ENCODE measurements at regions not wholly inside any gene's neighbourhood (a gene's known extent, or its start where the extent isn't known, plus 50 kb on each side); places are given as distances from the start of the nearest gene placed in this dataset.

DNA sequence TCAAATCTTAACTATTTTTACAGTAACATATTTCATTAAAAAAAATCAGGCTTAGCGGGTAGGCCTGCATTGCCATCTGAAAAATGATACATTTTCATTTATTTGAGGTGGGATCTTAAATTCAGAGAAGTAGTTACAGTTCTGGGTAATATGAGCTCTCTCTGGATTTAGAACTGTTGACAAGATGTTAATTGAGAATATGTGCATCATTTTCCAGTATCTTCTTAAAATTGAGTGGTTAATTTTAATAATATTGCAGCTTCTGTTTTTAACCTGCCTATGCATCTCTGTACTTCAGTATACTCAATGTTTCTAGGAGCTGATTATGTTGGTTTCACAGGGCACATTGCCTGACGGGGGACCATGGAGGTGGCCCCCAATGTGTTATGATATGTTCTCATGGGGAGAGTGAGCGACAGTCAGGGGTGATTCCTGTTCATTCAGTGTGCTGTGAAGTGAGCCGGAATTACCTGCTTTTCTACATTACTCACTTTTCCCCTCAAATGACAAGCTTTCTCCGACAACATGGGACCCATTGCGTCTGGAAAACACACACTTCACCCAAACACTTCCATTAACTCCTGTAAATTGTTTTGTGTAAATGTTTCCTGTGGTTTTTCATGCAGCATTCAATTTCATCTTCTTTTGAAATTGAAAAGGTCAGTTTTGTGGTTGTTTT, 406.2 kb downstream of the MTX2 start:
- H3K4me1 Mint-ChIP-seq: no peaks in the 10 kb centered on the region
- ATAC-seq: no peak
- H3K36me3 Mint-ChIP-seq: no peaks in the 10 kb centered on the region
- H3K27ac Mint-ChIP-seq: no peak overlapping the region
- H3K4me3 Mint-ChIP-seq: no peak overlapping the region
- H3K27me3 Mint-ChIP-seq: peaks cover 6% of the 10 kb centered on the region
- no peaks in the 10 kb centered on the region for H3K9me3 Mint-ChIP-seq

DNA sequence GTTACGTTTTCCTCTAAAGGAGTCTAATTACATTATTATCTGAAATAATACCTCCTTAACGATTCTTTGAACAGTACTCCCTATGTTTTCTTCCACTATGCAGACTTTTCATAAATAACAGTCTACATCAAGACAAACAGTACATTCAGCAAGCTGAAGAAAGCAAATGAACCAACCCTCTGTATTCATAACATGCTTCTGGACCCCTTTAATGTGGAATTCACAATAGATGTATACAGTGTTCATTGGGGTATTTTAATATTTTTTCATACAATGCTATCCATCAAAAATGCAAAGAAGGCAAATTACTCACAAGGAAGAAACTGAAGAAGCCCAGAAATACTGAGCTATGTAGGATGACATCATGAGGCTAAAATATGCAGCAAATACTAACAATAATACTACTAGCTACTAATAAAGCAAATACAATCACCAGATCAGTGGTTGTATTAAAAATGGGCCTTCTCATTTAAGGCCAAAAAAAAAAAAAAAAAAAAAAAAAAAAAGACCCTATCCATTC, 408.6 kb downstream of the MTX2 start:
- ATAC-seq: no peak
- H3K27me3 Mint-ChIP-seq: peaks cover 6% of the 10 kb centered on the region
- no peaks in the 10 kb centered on the region for H3K9me3 Mint-ChIP-seq

DNA sequence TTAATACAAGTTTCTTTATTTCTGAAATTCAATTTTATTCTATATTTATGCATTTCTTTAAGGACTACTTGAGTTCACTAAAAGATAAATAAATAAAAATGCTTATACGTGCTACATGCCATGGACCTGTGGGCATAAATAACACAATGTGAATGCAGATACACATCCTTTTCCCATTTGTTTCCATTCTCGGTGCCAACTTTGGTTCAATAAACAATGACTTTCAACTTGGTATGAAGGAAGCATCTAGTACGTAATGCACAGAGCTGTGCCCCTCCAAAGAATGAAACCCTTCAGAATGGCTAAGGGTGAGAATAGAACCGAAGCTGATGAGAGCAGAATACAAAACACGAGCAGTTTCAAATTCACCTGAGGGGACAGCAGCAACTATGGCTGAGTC, 409.3 kb downstream of the MTX2 start:
- Mint-ChIP-seq H3K4me1 (no peaks in the 10 kb centered on the region), H3K27ac (no peak overlapping the region), H3K27me3 (peaks cover 3% of the 10 kb centered on the region), H3K36me3 (no peaks in the 10 kb centered on the region), H3K4me3 (no peak overlapping the region), H3K9me3 (no peaks in the 10 kb centered on the region)
- ATAC-seq: no peak

More for the DNA sequence above, 408.6 kb downstream of the MTX2 start:
- no peaks in the 10 kb centered on the region for H3K4me1 Mint-ChIP-seq
- no peak overlapping the region for H3K4me3 Mint-ChIP-seq
- no peaks in the 10 kb centered on the region for H3K36me3 Mint-ChIP-seq
- H3K27ac Mint-ChIP-seq: no peak overlapping the region

DNA sequence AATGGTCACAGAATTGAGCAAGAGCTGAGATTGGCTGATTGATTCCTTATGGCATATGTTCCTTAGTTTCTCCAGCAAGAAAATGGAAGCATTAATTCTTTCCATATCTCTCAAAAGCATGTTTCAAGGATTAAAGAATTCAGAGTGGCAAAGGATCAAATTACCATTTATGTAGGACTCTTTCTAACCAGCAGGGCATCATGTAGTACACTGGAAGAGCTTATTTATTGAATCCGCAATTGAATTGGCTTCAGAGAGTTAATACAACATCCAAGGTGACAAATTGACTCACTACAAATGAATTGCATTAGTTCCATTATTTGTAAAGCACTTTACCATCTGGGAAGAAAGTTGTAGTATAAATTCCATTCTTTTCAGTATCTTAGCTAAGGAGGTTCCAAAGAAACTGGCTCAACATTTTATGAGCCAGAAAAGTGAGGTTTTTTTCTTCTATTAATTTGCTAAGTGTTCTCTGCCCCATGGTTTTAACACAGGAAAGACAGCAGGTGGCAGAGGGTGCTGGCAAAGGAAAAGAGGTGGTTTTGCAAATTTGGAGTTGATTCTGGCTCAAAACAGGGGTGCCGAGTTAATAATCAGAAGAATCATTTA, 409.9 kb downstream of the MTX2 start:
- Mint-ChIP-seq H3K9me3 (no peaks in the 10 kb centered on the region), H3K4me3 (no peak overlapping the region), H3K4me1 (no peaks in the 10 kb centered on the region), H3K36me3 (no peaks in the 10 kb centered on the region), H3K27ac (no peak overlapping the region), H3K27me3 (no peaks in the 10 kb centered on the region)
- no peak for ATAC-seq

DNA sequence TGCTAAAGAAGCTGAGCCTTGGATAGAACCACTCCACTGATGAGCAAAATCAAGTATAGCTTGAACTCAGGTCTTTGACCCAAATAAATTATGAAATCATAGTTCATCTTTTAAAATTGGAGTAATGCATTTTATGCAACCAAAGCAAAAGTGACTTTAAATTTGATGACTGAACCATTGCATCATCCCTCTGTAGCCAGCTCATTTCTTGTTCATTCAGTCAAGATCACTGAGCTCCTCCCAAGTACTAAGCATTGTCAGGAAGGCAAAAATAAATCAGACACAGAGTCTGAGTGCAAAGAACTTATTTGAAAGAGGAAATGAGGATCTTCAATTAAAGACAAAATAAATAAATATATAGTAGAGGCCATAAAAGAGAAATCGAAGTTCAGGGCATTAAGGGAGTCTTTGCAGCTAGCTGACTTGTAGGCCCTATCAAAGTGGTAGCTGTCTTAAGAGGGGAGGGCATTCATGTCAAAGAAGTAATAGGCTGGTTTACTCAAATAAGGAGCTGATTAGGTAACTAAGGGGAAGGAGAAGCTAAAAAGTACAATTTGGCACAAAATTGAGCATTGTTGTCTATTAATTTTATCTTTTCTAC, 411.8 kb downstream of the MTX2 start:
- Mint-ChIP-seq H3K4me3 (no peak overlapping the region), H3K9me3 (no peaks in the 10 kb centered on the region), H3K27ac (no peak overlapping the region), H3K36me3 (no peaks in the 10 kb centered on the region), H3K4me1 (no peaks in the 10 kb centered on the region), H3K27me3 (peaks cover 4% of the 10 kb centered on the region)
- no peak for ATAC-seq

DNA sequence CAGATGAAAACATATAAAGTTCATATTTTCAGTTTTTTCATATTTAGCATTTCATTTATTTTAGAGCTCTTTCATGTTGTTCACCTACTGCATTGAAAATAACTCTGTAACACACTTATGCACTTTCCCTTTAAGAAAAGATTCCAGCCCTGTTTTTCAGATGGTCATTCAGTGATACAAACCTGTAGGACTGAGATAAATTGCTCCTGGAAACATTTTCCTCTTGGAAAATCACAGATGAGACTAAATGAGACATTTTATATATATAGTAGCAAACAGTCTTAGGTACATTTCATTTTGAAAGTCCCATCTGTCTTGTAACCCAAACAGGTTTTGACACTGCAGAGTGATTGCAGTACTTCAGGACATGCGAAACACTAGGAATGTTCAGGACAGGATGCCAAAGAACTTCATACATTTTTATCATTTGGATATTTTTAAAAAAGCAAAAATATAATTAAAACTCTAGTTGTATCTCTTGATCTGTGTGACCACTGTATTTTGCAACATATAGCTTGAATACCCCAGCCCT, 412.4 kb downstream of the MTX2 start:
- no peak for ATAC-seq
- Mint-ChIP-seq H3K36me3 (no peaks in the 10 kb centered on the region), H3K9me3 (no peaks in the 10 kb centered on the region), H3K27ac (no peak overlapping the region), H3K4me3 (no peak overlapping the region), H3K4me1 (no peaks in the 10 kb centered on the region), H3K27me3 (peaks cover 10% of the 10 kb centered on the region)

DNA sequence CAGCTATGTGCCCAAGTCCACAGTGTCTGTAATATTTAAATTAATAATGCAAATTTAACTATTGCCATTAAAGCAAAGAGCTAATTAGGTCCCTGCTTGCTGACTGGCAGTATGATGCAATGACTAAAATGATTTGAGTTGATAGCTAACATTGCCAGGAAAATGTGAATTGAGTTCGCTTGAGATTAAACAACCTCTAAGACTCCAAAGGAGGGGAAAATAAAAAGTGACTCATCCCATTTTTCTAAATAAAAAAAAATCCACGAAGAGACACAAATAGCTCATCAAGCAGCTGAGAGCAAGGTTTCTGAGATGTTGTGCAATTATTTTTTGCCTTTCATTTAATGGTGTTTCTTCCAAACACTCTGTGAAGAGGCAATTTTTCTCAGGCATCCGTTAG, 413.0 kb downstream of the MTX2 start:
- H3K27ac Mint-ChIP-seq: no peak overlapping the region
- H3K4me3 Mint-ChIP-seq: no peak overlapping the region
- H3K9me3 Mint-ChIP-seq: no peaks in the 10 kb centered on the region
- peaks cover 10% of the 10 kb centered on the region for H3K27me3 Mint-ChIP-seq
- no peaks in the 10 kb centered on the region for H3K36me3 Mint-ChIP-seq
- no peaks in the 10 kb centered on the region for H3K4me1 Mint-ChIP-seq
- no peak for ATAC-seq

DNA sequence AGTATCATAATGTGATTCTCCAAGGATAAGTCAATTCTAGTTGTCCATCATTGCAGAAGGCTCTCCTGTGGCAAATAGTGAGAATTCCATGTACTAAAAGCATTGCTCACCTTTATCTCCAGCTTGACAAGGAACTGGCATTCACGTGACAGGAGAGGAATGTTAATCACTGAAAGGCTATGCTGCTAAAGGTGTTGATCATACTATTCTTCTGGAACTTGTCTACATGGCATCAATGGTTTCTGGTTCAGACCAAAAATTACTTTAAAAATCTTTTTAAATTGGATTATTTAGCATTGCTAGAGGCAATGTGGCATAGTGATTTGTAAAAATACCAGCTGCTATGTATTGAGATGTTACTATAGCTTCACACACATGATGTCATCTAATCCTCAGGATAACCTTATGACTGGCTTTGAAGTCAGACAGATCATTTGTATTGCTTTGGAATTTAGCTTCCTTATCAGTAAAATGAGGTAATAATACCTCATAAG, 414.4 kb downstream of the MTX2 start:
- H3K4me3 Mint-ChIP-seq: no peak overlapping the region
- no peaks in the 10 kb centered on the region for H3K4me1 Mint-ChIP-seq
- no peak overlapping the region for H3K27ac Mint-ChIP-seq
- no peak for ATAC-seq
- H3K27me3 Mint-ChIP-seq: peaks cover 10% of the 10 kb centered on the region
- no peaks in the 10 kb centered on the region for H3K9me3 Mint-ChIP-seq
- no peaks in the 10 kb centered on the region for H3K36me3 Mint-ChIP-seq

DNA sequence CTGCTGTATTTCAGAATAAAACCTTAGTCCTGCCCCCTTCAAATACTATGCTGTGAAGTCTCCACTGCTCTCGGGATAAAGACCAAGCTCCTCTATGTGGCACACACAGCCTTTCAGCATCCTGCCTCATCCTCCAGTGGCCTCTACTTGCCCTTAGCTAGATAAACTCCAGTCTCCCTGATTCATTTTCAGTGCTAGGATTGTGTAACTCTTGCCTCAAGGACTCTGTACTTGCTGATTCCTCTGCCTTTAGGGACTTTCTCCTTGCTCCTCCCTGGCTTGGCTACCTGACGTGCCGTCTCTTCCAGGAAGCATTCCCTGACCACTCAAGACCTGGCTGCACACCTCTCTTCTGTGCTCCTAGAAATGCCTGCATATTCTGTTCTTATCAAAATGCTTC, 416.7 kb downstream of the MTX2 start:
- Mint-ChIP-seq H3K27ac (no peak overlapping the region), H3K4me1 (no peaks in the 10 kb centered on the region), H3K36me3 (no peaks in the 10 kb centered on the region), H3K27me3 (peaks cover 10% of the 10 kb centered on the region), H3K4me3 (no peak overlapping the region), H3K9me3 (no peaks in the 10 kb centered on the region)
- ATAC-seq: peak; percentile 27

DNA sequence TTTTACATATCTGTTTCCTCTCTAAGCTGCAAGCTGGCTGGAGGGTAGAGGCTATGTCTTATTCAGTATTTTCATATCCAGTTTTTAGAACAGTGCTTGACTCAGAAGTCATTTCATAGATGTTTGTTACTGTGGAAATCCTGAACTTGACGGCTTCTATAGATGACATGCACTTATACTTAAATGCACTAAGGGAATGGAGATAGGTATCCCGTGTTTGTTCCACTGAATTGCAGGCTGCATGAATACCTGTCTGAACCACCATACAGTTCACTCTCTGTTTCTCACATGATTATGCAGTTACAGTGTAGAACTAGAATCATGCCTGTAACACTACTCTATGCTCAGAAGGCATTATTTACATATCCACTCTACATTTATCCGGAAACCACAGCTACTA, 417.1 kb downstream of the MTX2 start:
- Mint-ChIP-seq H3K36me3 (no peaks in the 10 kb centered on the region), H3K27ac (no peak overlapping the region), H3K9me3 (no peaks in the 10 kb centered on the region)

DNA sequence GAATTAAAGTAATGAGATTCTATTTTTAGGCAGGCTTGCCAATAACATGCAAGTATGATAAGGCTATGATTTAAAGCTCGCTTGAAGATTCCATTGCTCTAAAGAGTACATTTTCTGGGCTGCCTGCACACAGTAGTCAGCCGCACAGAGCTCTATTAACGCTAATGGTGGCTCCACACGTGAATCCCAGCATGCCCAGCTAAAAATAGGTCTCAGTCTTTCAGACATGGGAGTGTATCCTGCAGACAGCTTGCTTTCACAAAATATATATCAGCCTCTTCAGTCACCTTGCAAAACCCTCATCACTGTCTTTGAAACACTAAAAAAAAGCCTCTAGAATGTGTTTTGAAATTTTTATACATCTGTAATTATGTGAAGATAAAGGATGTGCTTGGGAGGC, 418.1 kb downstream of the MTX2 start:
- Mint-ChIP-seq H3K4me3 (no peak overlapping the region), H3K27ac (no peak overlapping the region), H3K27me3 (peaks cover 10% of the 10 kb centered on the region), H3K36me3 (no peaks in the 10 kb centered on the region), H3K9me3 (no peaks in the 10 kb centered on the region), H3K4me1 (no peaks in the 10 kb centered on the region)
- no peak for ATAC-seq

More for the DNA sequence above, 417.1 kb downstream of the MTX2 start:
- no peak for ATAC-seq
- Mint-ChIP-seq H3K4me1 (no peaks in the 10 kb centered on the region), H3K27me3 (peaks cover 10% of the 10 kb centered on the region), H3K4me3 (no peak overlapping the region)

DNA sequence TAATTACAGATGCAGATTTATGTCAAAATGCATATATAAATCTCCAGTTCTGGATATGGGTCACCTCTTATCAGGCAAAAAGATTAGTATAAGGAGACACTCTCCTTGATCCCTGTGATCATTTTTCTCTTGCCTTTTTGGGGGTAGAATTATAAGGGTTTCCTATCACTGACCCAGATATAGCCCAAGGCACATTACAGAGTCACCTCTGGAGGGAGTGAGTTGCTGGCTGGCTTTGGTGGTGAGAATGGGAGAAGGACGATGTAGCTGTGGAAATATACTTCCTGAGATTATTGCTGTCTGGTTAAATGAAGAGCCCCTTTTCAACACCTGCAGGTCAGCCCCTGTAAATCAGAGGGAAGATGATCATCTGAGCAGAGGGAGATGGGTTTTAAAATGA, 418.7 kb downstream of the MTX2 start:
- Mint-ChIP-seq H3K4me1 (no peaks in the 10 kb centered on the region), H3K27me3 (peaks cover 10% of the 10 kb centered on the region), H3K27ac (no peak overlapping the region), H3K36me3 (no peaks in the 10 kb centered on the region), H3K4me3 (no peak overlapping the region), H3K9me3 (no peaks in the 10 kb centered on the region)
- ATAC-seq: no peak

DNA sequence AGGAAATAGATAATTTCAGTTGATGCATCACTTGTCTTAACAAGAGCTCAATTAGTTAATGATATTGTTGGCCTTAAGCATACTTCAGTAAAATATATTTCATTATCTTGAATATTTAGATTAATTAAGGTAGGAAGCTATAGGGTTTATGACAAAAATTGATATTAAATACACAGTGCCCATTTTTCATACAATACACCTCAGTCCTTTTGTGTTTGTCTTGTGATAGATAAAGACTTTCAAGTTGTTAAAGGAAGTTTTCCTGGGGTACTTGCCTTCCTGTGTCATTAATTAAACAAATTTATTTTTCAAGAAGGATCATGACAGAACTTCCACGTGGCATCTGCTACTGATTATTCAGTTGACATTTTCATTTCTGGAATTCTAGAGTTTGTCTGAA, 420.5 kb downstream of the MTX2 start:
- ATAC-seq: no peak
- Mint-ChIP-seq H3K36me3 (no peaks in the 10 kb centered on the region), H3K4me1 (no peaks in the 10 kb centered on the region), H3K27ac (no peak overlapping the region), H3K27me3 (peaks cover 10% of the 10 kb centered on the region), H3K4me3 (no peak overlapping the region), H3K9me3 (no peaks in the 10 kb centered on the region)

DNA sequence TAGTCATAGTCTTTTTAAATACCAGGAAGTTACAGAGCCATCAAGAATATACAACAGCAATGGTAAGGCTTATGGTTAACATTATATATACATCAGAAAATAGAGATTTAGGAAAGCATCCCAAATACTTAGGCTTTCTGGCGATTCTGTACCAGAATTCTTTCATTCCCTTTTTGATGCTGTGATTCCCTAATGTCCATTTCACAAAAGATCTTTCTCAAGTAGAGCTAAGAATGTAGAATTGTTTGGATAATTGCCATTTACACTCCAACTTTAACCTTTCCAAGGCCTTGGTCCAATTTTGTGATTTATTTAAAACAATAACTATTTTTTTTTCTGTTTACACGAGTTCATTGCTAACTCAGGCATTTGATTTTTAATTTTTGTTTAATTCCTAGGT, 422.2 kb downstream of the MTX2 start:
- no peak for ATAC-seq
- no peaks in the 10 kb centered on the region for H3K9me3 Mint-ChIP-seq
- no peak overlapping the region for H3K4me3 Mint-ChIP-seq
- H3K36me3 Mint-ChIP-seq: no peaks in the 10 kb centered on the region
- H3K27ac Mint-ChIP-seq: no peak overlapping the region
- H3K4me1 Mint-ChIP-seq: no peaks in the 10 kb centered on the region
- H3K27me3 Mint-ChIP-seq: peaks cover 1% of the 10 kb centered on the region

DNA sequence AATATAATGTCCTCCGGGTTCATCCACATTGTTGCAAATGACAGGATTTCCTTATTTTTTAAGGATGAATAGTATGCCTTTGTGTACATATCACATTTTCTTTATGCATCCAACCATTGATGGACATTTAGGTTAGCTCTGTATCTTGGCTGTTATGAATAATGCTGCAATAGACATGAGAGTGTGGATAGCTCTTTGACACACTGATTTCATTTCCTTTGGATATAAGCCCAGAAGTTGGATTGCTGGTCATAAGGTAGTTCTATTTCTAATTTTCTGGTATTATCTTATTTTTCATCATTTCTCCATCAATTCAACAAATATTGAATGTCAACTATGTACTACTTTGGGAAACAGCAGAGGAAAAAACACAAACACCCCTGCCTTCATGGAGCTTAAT, 423.3 kb downstream of the MTX2 start:
- Mint-ChIP-seq H3K27me3 (no peaks in the 10 kb centered on the region), H3K4me1 (no peaks in the 10 kb centered on the region), H3K4me3 (no peak overlapping the region), H3K36me3 (no peaks in the 10 kb centered on the region), H3K27ac (no peak overlapping the region), H3K9me3 (no peaks in the 10 kb centered on the region)
- no peak for ATAC-seq

DNA sequence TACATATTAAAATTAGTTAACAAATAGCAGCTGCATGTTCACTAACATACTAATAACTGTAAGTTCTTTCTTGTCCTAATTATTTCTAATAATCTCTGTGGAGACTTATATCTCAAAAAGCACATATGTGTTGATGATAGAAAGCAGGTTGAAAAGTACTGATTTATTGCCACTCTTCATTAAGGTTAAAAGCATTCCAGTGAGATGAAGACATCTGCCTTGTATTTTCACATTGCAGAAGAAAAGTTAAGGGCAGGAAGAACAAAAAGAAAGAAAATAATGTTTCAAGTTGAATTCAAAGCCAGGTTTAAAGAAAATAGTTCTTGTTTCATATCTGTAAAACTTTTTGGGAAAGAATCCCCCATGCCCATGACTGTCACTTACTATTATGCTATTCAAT, 429.9 kb downstream of the MTX2 start:
- H3K4me1 Mint-ChIP-seq: no peaks in the 10 kb centered on the region
- no peak for ATAC-seq
- no peaks in the 10 kb centered on the region for H3K27me3 Mint-ChIP-seq
- H3K36me3 Mint-ChIP-seq: no peaks in the 10 kb centered on the region
- H3K4me3 Mint-ChIP-seq: no peak overlapping the region
- no peaks in the 10 kb centered on the region for H3K9me3 Mint-ChIP-seq
- no peak overlapping the region for H3K27ac Mint-ChIP-seq
